ENCODE measurements at regions not wholly inside any gene's neighbourhood (a gene's known extent, or its start where the extent isn't known, plus 50 kb on each side); places are given as distances from the start of the nearest gene placed in this dataset.
A peak's percentile ranks its signal among the peaks of the same experiment; 100 is the strongest.

GRCh38 chr18:25612466-25612865, 260.5 kb upstream of the ZNF521 start:
- no peak for TF ChIP-seq POLR2A (IDR thresholded peaks at IDR 0.05)
- TF ChIP-seq, protein P1, sequence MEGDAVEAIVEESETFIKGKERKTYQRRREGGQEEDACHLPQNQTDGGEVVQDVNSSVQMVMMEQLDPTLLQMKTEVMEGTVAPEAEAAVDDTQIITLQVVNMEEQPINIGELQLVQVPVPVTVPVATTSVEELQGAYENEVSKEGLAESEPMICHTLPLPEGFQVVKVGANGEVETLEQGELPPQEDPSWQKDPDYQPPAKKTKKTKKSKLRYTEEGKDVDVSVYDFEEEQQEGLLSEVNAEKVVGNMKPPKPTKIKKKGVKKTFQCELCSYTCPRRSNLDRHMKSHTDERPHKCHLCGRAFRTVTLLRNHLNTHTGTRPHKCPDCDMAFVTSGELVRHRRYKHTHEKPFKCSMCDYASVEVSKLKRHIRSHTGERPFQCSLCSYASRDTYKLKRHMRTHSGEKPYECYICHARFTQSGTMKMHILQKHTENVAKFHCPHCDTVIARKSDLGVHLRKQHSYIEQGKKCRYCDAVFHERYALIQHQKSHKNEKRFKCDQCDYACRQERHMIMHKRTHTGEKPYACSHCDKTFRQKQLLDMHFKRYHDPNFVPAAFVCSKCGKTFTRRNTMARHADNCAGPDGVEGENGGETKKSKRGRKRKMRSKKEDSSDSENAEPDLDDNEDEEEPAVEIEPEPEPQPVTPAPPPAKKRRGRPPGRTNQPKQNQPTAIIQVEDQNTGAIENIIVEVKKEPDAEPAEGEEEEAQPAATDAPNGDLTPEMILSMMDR (IDR thresholded peaks at IDR 0.05) = no peak
- TF ChIP-seq POLR2AphosphoS5 (IDR thresholded peaks at IDR 0.05) = no peak
- TF ChIP-seq EP300 (IDR thresholded peaks at IDR 0.05) = no peak
- no peak for DNase-seq
- intact Hi-C loops (cut with DNase I; ENCODE audit: low total_unique reads) = no loop called here
- no peaks in the 10 kb centered on the region for H3K36me3 ChIP-seq
- H3K27me3 ChIP-seq = no peaks in the 10 kb centered on the region
- no peak overlapping the region for H3K4me3 ChIP-seq
- no peak overlapping the region for H3K27ac ChIP-seq
- no peaks in the 10 kb centered on the region for H3K4me1 ChIP-seq
- H3K9me3 ChIP-seq = peaks cover 0 to 14% (median 8%) of the 10 kb centered on the region in 4 donors
- 79 to 86% (median 81%) methylated on average over 5 of the region's 5 CpGs for WGBS, 5 donors

DNA sequence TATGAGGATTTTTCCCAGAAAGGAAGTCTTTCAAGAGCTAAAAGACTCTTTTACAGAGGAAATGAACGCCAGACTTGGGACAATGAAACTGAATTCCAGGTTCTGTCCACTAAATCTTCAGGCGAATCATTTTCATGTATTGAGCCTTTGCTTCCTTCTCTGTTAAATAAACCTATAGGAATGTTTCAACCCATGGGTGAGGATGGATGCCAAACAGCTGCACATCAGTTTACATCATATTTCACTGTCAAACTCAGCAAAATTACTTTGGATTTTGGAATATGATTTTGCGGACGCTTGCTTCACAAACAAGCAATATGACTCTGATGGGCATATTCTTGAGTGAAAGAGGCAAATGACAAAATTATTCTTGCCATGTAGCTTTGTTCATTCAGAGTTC, 256.1 kb upstream of the ZNF521 start:
- Histone ChIP-seq H3K27ac (no peak overlapping the region), H3K4me1 (no peaks in the 10 kb centered on the region), H3K9me3 (peaks cover 0 to 1% (median under 1%) of the 10 kb centered on the region in 4 donors), H3K36me3 (no peaks in the 10 kb centered on the region), H3K27me3 (no peaks in the 10 kb centered on the region), H3K4me3 (no peak overlapping the region)
- 84 to 94% (median 87%) methylated on average over 4 of the region's 4 CpGs for WGBS, 5 donors
- no peak for DNase-seq
- TF ChIP-seq EP300 (IDR thresholded peaks at IDR 0.05) = no peak
- no peak for TF ChIP-seq POLR2AphosphoS5 (IDR thresholded peaks at IDR 0.05)
- TF ChIP-seq POLR2A (IDR thresholded peaks at IDR 0.05) = no peak
- TF ChIP-seq, protein P1 (IDR thresholded peaks at IDR 0.05) = no peak
- intact Hi-C loops (cut with DNase I; ENCODE audit: low total_unique reads) = no loop called here

DNA sequence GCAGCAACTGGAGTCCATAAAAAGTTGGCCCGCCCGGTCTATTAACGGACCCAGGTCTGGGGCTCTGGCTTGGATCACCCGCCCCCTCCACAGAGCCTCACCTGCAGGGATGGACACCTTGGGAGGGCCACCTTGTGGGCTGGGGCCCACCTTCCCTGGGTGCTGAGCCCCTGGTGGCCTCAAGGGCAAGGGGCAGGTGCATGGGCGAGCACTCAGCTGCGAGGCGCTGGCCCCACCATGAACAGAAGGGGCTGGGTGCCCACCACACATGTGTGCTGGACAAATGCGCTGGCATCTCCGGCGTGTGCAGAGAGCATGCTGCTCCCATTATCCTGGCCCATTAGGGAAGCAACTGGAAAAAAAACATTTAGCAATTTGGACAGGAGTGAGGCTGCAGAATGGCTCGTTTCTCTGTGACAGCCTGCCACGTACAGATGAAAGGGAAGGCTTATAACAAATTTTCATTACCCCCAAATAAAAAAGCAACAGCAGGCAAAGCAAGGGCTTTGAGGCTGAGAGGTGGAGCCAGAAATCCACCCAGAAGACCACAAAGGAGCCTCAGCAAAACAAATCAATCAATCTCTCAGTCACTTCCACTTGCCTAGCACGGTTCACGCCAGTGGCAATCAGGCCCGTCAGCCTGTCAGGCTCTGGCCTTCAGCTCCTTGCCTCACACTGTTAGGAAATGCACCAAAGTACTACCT, 253.1 kb upstream of the ZNF521 start:
- no peaks in the 10 kb centered on the region for H3K27me3 ChIP-seq
- no peaks in the 10 kb centered on the region for H3K9me3 ChIP-seq
- no peak for TF ChIP-seq POLR2AphosphoS5 (IDR thresholded peaks at IDR 0.05)
- no peaks in the 10 kb centered on the region for H3K36me3 ChIP-seq
- H3K4me1 ChIP-seq = no peaks in the 10 kb centered on the region
- H3K27ac ChIP-seq = no peak overlapping the region
- intact Hi-C loops (cut with DNase I; ENCODE audit: low total_unique reads) = no loop called here
- 74 to 85% (median 84%) methylated on average over 13 to 15 of the region's 15 CpGs for WGBS, 5 donors
- DNase-seq = peak in 1 of 2 donors; percentile 7
- no peak overlapping the region for H3K4me3 ChIP-seq

DNA sequence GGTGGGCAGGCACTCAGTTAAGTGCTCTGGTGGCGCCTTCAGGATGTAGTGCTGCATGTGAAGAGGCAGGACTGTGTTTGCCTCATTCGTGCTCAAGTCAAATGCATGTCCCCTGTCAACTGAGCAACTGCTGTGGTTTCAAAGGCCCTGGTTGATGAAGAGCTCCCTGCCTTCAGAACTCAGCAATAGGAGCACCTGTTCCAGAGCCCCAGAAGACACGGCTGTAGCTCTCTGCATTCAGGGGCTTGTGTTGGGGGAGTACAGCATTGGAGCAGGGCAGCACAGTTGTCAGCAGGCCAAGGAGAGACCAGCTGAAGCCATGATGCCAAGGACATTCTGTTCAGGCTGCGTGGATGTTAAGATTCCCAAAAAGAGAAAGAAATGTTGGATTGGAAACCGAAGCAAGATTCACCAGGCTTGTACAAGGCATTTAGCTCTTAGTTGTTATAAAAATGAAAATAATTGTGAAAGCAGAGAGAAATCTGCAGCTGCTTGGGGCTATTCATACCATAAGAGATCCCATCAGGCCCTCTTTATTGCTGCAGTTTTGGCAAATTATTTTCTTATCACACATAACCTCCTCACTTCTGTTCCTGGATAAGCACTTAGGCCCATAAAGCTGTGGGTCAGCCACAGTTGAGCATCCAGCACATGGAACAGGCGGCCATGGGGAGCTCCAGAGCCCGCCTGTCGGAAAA, 252.4 kb upstream of the ZNF521 start:
- H3K9me3 ChIP-seq = no peaks in the 10 kb centered on the region
- no peak for DNase-seq
- no peaks in the 10 kb centered on the region for H3K27me3 ChIP-seq
- intact Hi-C loops (cut with DNase I; ENCODE audit: low total_unique reads) = no loop called here
- H3K27ac ChIP-seq = no peak overlapping the region
- no peaks in the 10 kb centered on the region for H3K36me3 ChIP-seq
- TF ChIP-seq, protein P1 (IDR thresholded peaks at IDR 0.05) = no peak
- TF ChIP-seq POLR2A (IDR thresholded peaks at IDR 0.05) (no peak), POLR2AphosphoS5 (IDR thresholded peaks at IDR 0.05) (no peak), EP300 (IDR thresholded peaks at IDR 0.05) (no peak)
- H3K4me3 ChIP-seq = no peak overlapping the region
- no peaks in the 10 kb centered on the region for H3K4me1 ChIP-seq
- 79 to 87% (median 83%) methylated on average over 8 of the region's 8 CpGs for WGBS, 5 donors

GRCh38 chr18:25599443-25599842, 247.5 kb upstream of the ZNF521 start:
- no peaks in the 10 kb centered on the region for H3K27me3 ChIP-seq
- no peaks in the 10 kb centered on the region for H3K9me3 ChIP-seq
- no peak for DNase-seq
- no peak overlapping the region for H3K4me3 ChIP-seq
- TF ChIP-seq POLR2A (IDR thresholded peaks at IDR 0.05) (no peak), POLR2AphosphoS5 (IDR thresholded peaks at IDR 0.05) (no peak), EP300 (IDR thresholded peaks at IDR 0.05) (no peak)
- TF ChIP-seq, protein P1 (IDR thresholded peaks at IDR 0.05) = no peak
- intact Hi-C loops (cut with DNase I; ENCODE audit: low total_unique reads) = no loop called here
- no peak overlapping the region for H3K27ac ChIP-seq
- no peaks in the 10 kb centered on the region for H3K36me3 ChIP-seq
- no peaks in the 10 kb centered on the region for H3K4me1 ChIP-seq
